GM23248 (cell line): ENCODE measurements at regions not wholly inside any gene's neighbourhood (a gene's known extent, or its start where the extent isn't known, plus 50 kb on each side); places are given as distances from the start of the nearest gene placed in this dataset.

Experiments
- DNase-seq: peaks from one replicate; pipeline ENCODE4 v3.0.0-alpha.2; 2015
- H2AFZ ChIP-seq: fragments of 200-600 bp; sonication (generic); 2 replicates; pipeline ENCODE4 v1.6.1; 2016; ENCODE audit warnings: antibody characterized with exemption
- H3F3A ChIP-seq: fragments of 200-600 bp; sonication (generic); 2 replicates; pipeline ENCODE4 v1.6.1; 2016; ENCODE audit warnings: mild to moderate bottlenecking, antibody characterized with exemption, mixed run types; ENCODE audit not compliant: insufficient read depth
- H3K27ac ChIP-seq: fragments of 200-600 bp; sonication (generic); 2 replicates; pipeline ENCODE4 v1.5.1; 2016; ENCODE audit warnings: mild to moderate bottlenecking
- H3K27me3 ChIP-seq: fragments of 200-600 bp; sonication (generic); replicated peaks from 2 replicates; pipeline ENCODE4 v1.6.1; 2016; ENCODE audit warnings: mild to moderate bottlenecking; ENCODE audit not compliant: insufficient read depth
- H3K36me3 ChIP-seq: fragments of 200-600 bp; sonication (generic); 2 replicates; pipeline ENCODE4 v1.6.1; 2016; ENCODE audit warnings: low read depth, mild to moderate bottlenecking
- H3K4me1 ChIP-seq: fragments of 200-600 bp; sonication (generic); 2 replicates; pipeline ENCODE4 v1.6.1; 2016; ENCODE audit warnings: mild to moderate bottlenecking; ENCODE audit not compliant: insufficient read depth
- H3K4me2 ChIP-seq: fragments of 200-600 bp; sonication (generic); one replicate; pipeline ENCODE4 v1.6.1; 2016; ENCODE audit warnings: mild to moderate bottlenecking; ENCODE audit not compliant: unreplicated experiment
- H3K4me3 ChIP-seq: fragments of 200-600 bp; sonication (generic); 2 replicates; pipeline ENCODE4 v1.5.1; 2016; ENCODE audit warnings: mild to moderate bottlenecking
- H3K79me2 ChIP-seq: fragments of 200-600 bp; sonication (generic); 2 replicates; pipeline ENCODE4 v1.6.1; 2016; ENCODE audit warnings: mild to moderate bottlenecking; ENCODE audit not compliant: insufficient read depth
- H3K9ac ChIP-seq: fragments of 200-600 bp; sonication (generic); 2 replicates; pipeline ENCODE4 v1.6.1; 2016; ENCODE audit warnings: mild to moderate bottlenecking
- H3K9me2 ChIP-seq: fragments of 200-600 bp; sonication (generic); 2 replicates; pipeline ENCODE4 v1.6.1; 2016; ENCODE audit warnings: mixed run types, mild to moderate bottlenecking, moderate library complexity; ENCODE audit not compliant: insufficient read depth
- H3K9me3 ChIP-seq: fragments of 200-600 bp; sonication (generic); one replicate; pipeline ENCODE4 v1.6.1; 2017; ENCODE audit warnings: low read depth
- H4K20me1 ChIP-seq: fragments of 200-600 bp; sonication (generic); 2 replicates; pipeline ENCODE4 v1.6.0; 2016; ENCODE audit not compliant: insufficient read depth
- EZH2 ChIP-seq: fragments of 200-600 bp; sonication (generic); IDR thresholded peaks from 2 replicates; pipeline ENCODE4 v1.6.1; 2018; ENCODE audit warnings: antibody characterized with exemption, mild to moderate bottlenecking; ENCODE audit not compliant: insufficient read depth, poor library complexity, severe bottlenecking
- EZH2phosphoT487 ChIP-seq: fragments of 200-600 bp; sonication (generic); IDR thresholded peaks from 2 replicates; pipeline ENCODE4 v1.6.1; 2018; ENCODE audit warnings: antibody characterized with exemption, moderate library complexity, mild to moderate bottlenecking, low read depth; ENCODE audit not compliant: insufficient read depth
- WGBS, 2 experiments: methylation state at CpG; one replicate each; pipeline ENCODE4 v1.1.6; 2015 to 2017; ENCODE audit warnings: low lambda C conversion rate in 2 of 2, low coverage in 1 of 2; ENCODE audit errors: missing lambda C conversion rate in 2 of 2; 5-methylcytosine and 5-hydroxymethylcytosine counted together
- in situ Hi-C: fragments of 300-500 bp; cut with MboI; formaldehyde crosslinking; loops from 2 replicates; pipeline ENCODE4 v1.15.0; 2020

GRCh38 chr1:104733866-104734265 lies 984.2 kb downstream of the AMY1C start:
- Histone ChIP-seq H2AFZ (no peak overlapping the region), H3K79me2 (no peaks in the 10 kb centered on the region), H3K36me3 (no peaks in the 10 kb centered on the region), H3K9ac (no peak overlapping the region), H3K9me3 (no peaks in the 10 kb centered on the region), H3K27ac (no peak overlapping the region), H3K9me2 (no peaks in the 10 kb centered on the region), H3K4me3 (no peak overlapping the region), H3K4me2 (no peak overlapping the region), H3F3A (no peaks in the 10 kb centered on the region), H3K27me3 (no peaks in the 10 kb centered on the region), H3K4me1 (no peaks in the 10 kb centered on the region), H4K20me1 (no peaks in the 10 kb centered on the region)
- TF ChIP-seq EZH2 (no peak), EZH2phosphoT487 (no peak)
- in situ Hi-C loops: no loop called here
- DNase-seq: no peak
- 33 to 52% methylated on average over 1 of the region's 1 CpG for WGBS, 2 experiments

GRCh38 chr1:104745875-104746274 lies 996.2 kb downstream of the AMY1C start:
- no peak for TF ChIP-seq EZH2
- no peak for TF ChIP-seq EZH2phosphoT487
- Histone ChIP-seq H3K27me3 (no peaks in the 10 kb centered on the region), H4K20me1 (no peaks in the 10 kb centered on the region), H3K4me1 (no peaks in the 10 kb centered on the region), H3K4me2 (no peak overlapping the region), H3K36me3 (no peaks in the 10 kb centered on the region), H3K27ac (no peak overlapping the region), H3K9ac (no peak overlapping the region), H3K9me3 (no peaks in the 10 kb centered on the region), H3K79me2 (no peaks in the 10 kb centered on the region), H2AFZ (no peak overlapping the region), H3F3A (no peaks in the 10 kb centered on the region), H3K4me3 (no peak overlapping the region), H3K9me2 (no peaks in the 10 kb centered on the region)
- no peak for DNase-seq
- in situ Hi-C loops: no loop called here
- WGBS, 2 experiments: 0 to 2% methylated on average over 2 of the region's 2 CpGs

- TF ChIP-seq EZH2 (no peak), EZH2phosphoT487 (no peak)
- no peak overlapping the region for H3K4me3 ChIP-seq
- WGBS, 2 experiments: 1 to 7% methylated on average over 2 of the region's 2 CpGs
- H3K9me3 ChIP-seq: no peaks in the 10 kb centered on the region
- H3K27ac ChIP-seq: no peak overlapping the region
- H3K9me2 ChIP-seq: no peaks in the 10 kb centered on the region
- H3K27me3 ChIP-seq: no peaks in the 10 kb centered on the region
- H3K36me3 ChIP-seq: no peaks in the 10 kb centered on the region
- no peaks in the 10 kb centered on the region for H3F3A ChIP-seq
- no peak overlapping the region for H2AFZ ChIP-seq
- H3K9ac ChIP-seq: no peak overlapping the region
- no peaks in the 10 kb centered on the region for H4K20me1 ChIP-seq
- no peaks in the 10 kb centered on the region for H3K79me2 ChIP-seq
- H3K4me2 ChIP-seq: no peak overlapping the region
- no peaks in the 10 kb centered on the region for H3K4me1 ChIP-seq
- in situ Hi-C loops: no loop called here
- no peak for DNase-seq
Measured at GRCh38 chr1:104746994-104747393, 997.3 kb downstream of the AMY1C start.

DNA sequence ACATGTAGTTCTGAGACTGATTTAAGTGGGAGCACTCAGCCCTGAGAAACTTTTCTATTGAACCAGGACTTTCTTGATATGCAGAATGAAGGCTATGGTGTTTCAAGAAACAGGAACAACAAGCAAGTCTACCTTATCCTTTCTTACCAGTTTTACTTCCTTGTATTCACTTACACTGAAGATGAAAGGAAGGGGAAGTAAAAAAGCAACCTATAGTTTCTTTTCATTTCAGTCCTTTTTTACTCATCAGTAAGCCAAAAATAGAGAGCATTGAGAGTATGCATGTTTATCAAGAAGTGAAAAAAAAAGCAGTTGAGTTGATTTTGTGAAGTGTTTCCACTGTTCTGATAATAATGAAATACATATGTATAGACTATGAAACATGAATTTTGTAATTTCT lies 1010.3 kb downstream of the AMY1C start:
- no peak overlapping the region for H3K4me3 ChIP-seq
- H3K4me2 ChIP-seq: no peak overlapping the region
- H3K36me3 ChIP-seq: no peaks in the 10 kb centered on the region
- no peaks in the 10 kb centered on the region for H3K4me1 ChIP-seq
- no peak overlapping the region for H3K27ac ChIP-seq
- H4K20me1 ChIP-seq: no peaks in the 10 kb centered on the region
- TF ChIP-seq EZH2 (no peak), EZH2phosphoT487 (no peak)
- no peaks in the 10 kb centered on the region for H3K79me2 ChIP-seq
- in situ Hi-C loops: no loop called here
- H3K9me2 ChIP-seq: no peaks in the 10 kb centered on the region
- no peak overlapping the region for H2AFZ ChIP-seq
- no peaks in the 10 kb centered on the region for H3K27me3 ChIP-seq
- no peaks in the 10 kb centered on the region for H3K9me3 ChIP-seq
- H3F3A ChIP-seq: no peaks in the 10 kb centered on the region
- H3K9ac ChIP-seq: no peak overlapping the region
- no peak for DNase-seq

DNA sequence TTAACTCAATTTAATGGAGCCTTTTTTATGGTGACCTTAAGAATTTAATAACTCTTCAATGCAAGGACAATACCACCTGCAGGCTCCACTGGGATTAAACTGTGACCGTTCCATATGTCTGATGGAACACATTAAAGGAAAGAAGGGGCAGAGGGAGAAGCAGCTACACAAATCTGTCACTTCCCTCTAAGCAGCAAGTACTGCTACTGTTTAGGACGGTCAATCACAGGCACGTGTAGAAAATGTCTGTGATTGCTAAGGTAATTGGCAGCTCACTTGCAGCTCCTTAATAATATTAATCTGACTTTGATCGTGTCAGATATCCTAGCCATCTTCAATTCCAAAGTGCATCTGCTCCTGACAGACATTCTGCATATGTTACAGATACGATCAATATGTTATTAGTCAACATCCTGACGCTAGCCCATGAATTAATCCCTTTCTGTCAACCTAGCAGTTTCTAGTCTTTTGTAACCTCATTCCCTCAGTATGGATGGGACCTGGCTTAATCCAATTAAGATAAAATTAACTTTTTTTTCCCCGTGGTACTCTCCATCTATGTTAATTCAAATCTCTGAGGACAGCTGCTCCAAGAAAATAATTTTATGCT lies 1012.4 kb downstream of the AMY1C start:
- no peak overlapping the region for H3K4me2 ChIP-seq
- no peak overlapping the region for H2AFZ ChIP-seq
- no peaks in the 10 kb centered on the region for H3K9me3 ChIP-seq
- H3K27me3 ChIP-seq: no peaks in the 10 kb centered on the region
- no peak overlapping the region for H3K27ac ChIP-seq
- no peak for TF ChIP-seq EZH2phosphoT487
- no peak for DNase-seq
- no peaks in the 10 kb centered on the region for H3K36me3 ChIP-seq
- 1 to 2% methylated on average over 7 of the region's 7 CpGs for WGBS, 2 experiments
- in situ Hi-C loops: no loop called here
- H3K9me2 ChIP-seq: no peaks in the 10 kb centered on the region
- H4K20me1 ChIP-seq: no peaks in the 10 kb centered on the region
- no peak overlapping the region for H3K4me3 ChIP-seq
- no peaks in the 10 kb centered on the region for H3K4me1 ChIP-seq
- H3K79me2 ChIP-seq: no peaks in the 10 kb centered on the region
- H3K9ac ChIP-seq: no peak overlapping the region
- no peaks in the 10 kb centered on the region for H3F3A ChIP-seq
